ENCODE measurements at regions not wholly inside any gene's neighbourhood (a gene's known extent, or its start where the extent isn't known, plus 50 kb on each side); places are given as distances from the start of the nearest gene placed in this dataset.

- no peak for DNase-seq
Observed at GRCh38 chr6:113650610-113650979, 206.6 kb upstream of the MARCKS start.

- DNase-seq = peak; percentile 27
Observed at GRCh38 chr6:113651120-113651519, 206.0 kb upstream of the MARCKS start.

- no peak for DNase-seq
Observed at GRCh38 chr6:113651920-113652319, 205.2 kb upstream of the MARCKS start.

- DNase-seq = no peak
Observed at GRCh38 chr6:113653275-113653674, 203.9 kb upstream of the MARCKS start.

GRCh38 chr6:113654396-113654795 lies 202.7 kb upstream of the MARCKS start:
- DNase-seq = peak; percentile 51

- DNase-seq = no peak
Observed at GRCh38 chr6:113655761-113656160, 201.4 kb upstream of the MARCKS start.

GRCh38 chr6:113659762-113660404 lies 197.3 kb upstream of the MARCKS start:
- no peak for DNase-seq

GRCh38 chr6:113660819-113661218 lies 196.3 kb upstream of the MARCKS start:
- no peak for DNase-seq

GRCh38 chr6:113662093-113662665 lies 195.0 kb upstream of the MARCKS start:
- DNase-seq = no peak

- no peak for DNase-seq
Observed at GRCh38 chr6:113662688-113663333, 194.3 kb upstream of the MARCKS start.

GRCh38 chr6:113664909-113665308 lies 192.2 kb upstream of the MARCKS start:
- no peak for DNase-seq

- no peak for DNase-seq
Observed at GRCh38 chr6:113668641-113669408, 188.3 kb upstream of the MARCKS start.

- no peak for DNase-seq
Observed at GRCh38 chr6:113669606-113670005, 187.5 kb upstream of the MARCKS start.

GRCh38 chr6:113671421-113671820 lies 185.7 kb upstream of the MARCKS start:
- no peak for DNase-seq

- no peak for DNase-seq
Observed at GRCh38 chr6:113672491-113673149, 184.5 kb upstream of the MARCKS start.

- no peak for DNase-seq
Observed at GRCh38 chr6:113674075-113674474, 183.1 kb upstream of the MARCKS start.

- no peak for DNase-seq
Observed at GRCh38 chr6:113676057-113676456, 181.1 kb upstream of the MARCKS start.

GRCh38 chr6:113676968-113677367 lies 180.2 kb upstream of the MARCKS start:
- DNase-seq = no peak

GRCh38 chr6:113679051-113679450 lies 178.1 kb upstream of the MARCKS start:
- no peak for DNase-seq

GRCh38 chr6:113680301-113680700 lies 176.8 kb upstream of the MARCKS start:
- DNase-seq = no peak

GRCh38 chr6:113683968-113684367 lies 173.2 kb upstream of the MARCKS start:
- DNase-seq = no peak

- no peak for DNase-seq
Observed at GRCh38 chr6:113684382-113684901, 172.7 kb upstream of the MARCKS start.

- DNase-seq = no peak
Observed at GRCh38 chr6:113686049-113686448, 171.1 kb upstream of the MARCKS start.

Data from fibroblast of skin of abdomen (primary cell).